HEK293T (cell line): ENCODE measurements at regions not wholly inside any gene's neighbourhood (a gene's known extent, or its start where the extent isn't known, plus 50 kb on each side); places are given as distances from the start of the nearest gene placed in this dataset.

Source experiments
- HDGF ChIP-seq: fragments of 450-650 bp; IDR thresholded peaks from 2 replicates; pipeline ENCODE4 v1.6.1; 2017; ENCODE audit warnings: antibody characterized with exemption, borderline replicate concordance
- SUZ12 ChIP-seq: fragments of 450-650 bp; IDR thresholded peaks from 2 replicates; pipeline ENCODE4 v1.6.1; 2016; ENCODE audit warnings: mild to moderate bottlenecking
- ZNF384 ChIP-seq: fragments of 450-650 bp; IDR thresholded peaks from 2 replicates; pipeline ENCODE4 v1.6.1; 2016

GRCh38 chr3:28115316-28115715 lies 126.1 kb upstream of the CMC1 start:
- TF ChIP-seq ZNF384 (no peak), HDGF (no peak), SUZ12 (no peak)
